Panc1 (cell line): ENCODE measurements at regions not wholly inside any gene's neighbourhood (a gene's known extent, or its start where the extent isn't known, plus 50 kb on each side); places are given as distances from the start of the nearest gene placed in this dataset.
"Not testable (repeated sequence)": the region's sequence is repeated elsewhere in the genome, so short reads cannot be mapped to it uniquely, and the experiment has no call there.

ENCODE experiments used
- ATAC-seq: fragments of 200-7000 bp; cut with Tn5 transposase; 2 replicates; pipeline ENCODE4 v1.9.1; 2020; ENCODE audit warnings: mild to moderate bottlenecking, moderate library complexity
- BruUV-seq: library from RNA; stranded (reverse); fragments of 400-500 nt; replicated peaks from 2 replicates; lab custom pipeline; 2021; lab: Mats Ljungman, UMichigan
- CTCF ChIA-PET: fragments of 300-600 bp; sonication (Branson Sonifier 250); formaldehyde crosslinking; loops from one replicate; lab custom pipeline; 2022; ENCODE audit warnings: antibody characterized with exemption; lab: Charles Lee
- POLR2A ChIA-PET: fragments of 300-600 bp; sonication (Branson Sonifier 250); formaldehyde crosslinking; loops from one replicate; lab custom pipeline; 2022; ENCODE audit warnings: antibody characterized with exemption; lab: Charles Lee
- DNase-seq: peaks from one replicate; pipeline ENCODE4 v3.0.0-alpha.2; 2010; ENCODE audit warnings: low read depth, low spot score
- H3K27ac ChIP-seq: 2 replicates; pipeline ENCODE4 v1.5.1; 2011; ENCODE audit warnings: mild to moderate bottlenecking, low read length, inconsistent platforms
- H3K27me3 ChIP-seq: fragments of 200-500 bp; sonication (Bioruptor generic); 2 replicates; pipeline ENCODE4 v1.6.0; 2014; ENCODE audit warnings: low read length, inconsistent platforms; ENCODE audit not compliant: control insufficient read depth, insufficient read depth
- H3K36me3 ChIP-seq: fragments of 200-500 bp; sonication (Bioruptor generic); 2 replicates; pipeline ENCODE4 v1.5.1; 2014; ENCODE audit warnings: inconsistent platforms, mild to moderate bottlenecking, low read length, moderate library complexity; ENCODE audit not compliant: control insufficient read depth, insufficient read depth
- H3K4me1 ChIP-seq: 2 replicates; pipeline ENCODE4 v1.5.1; 2011; ENCODE audit warnings: inconsistent platforms, mild to moderate bottlenecking, low read length, moderate library complexity; ENCODE audit not compliant: control insufficient read depth, insufficient read depth
- H3K4me3 ChIP-seq, 2 experiments: 2 replicates each; pipeline ENCODE4 v1.5.1; 2011 to 2012; ENCODE audit warnings: low read depth in 2 of 2, low read length in 2 of 2, mild to moderate bottlenecking in 2 of 2, inconsistent platforms in 1 of 2, moderate library complexity in 1 of 2
- H3K9me3 ChIP-seq: fragments of 200-500 bp; sonication (Bioruptor generic); 2 replicates; pipeline ENCODE4 v1.5.1; 2014; ENCODE audit warnings: low read depth, mild to moderate bottlenecking, inconsistent platforms, low read length, moderate library complexity; ENCODE audit not compliant: control insufficient read depth, insufficient read depth
- CTCF ChIP-seq: fragments of 450-650 bp; IDR thresholded peaks from 2 replicates; pipeline ENCODE4 v1.5.1; 2017; ENCODE audit warnings: mild to moderate bottlenecking
- POLR2AphosphoS5 ChIP-seq: IDR thresholded peaks from 2 replicates; pipeline ENCODE4 v1.6.1; 2012; ENCODE audit warnings: mild to moderate bottlenecking, low read depth, low read length, moderate library complexity
- REST ChIP-seq, 2 experiments: IDR thresholded peaks; 2 replicates each; pipeline ENCODE4 v1.6.1; 2011 to 2012; ENCODE audit warnings: low read depth in 2 of 2, control low read depth in 1 of 2, low read length in 1 of 2, mild to moderate bottlenecking in 1 of 2, moderate library complexity in 1 of 2; ENCODE audit not compliant: insufficient read depth in 1 of 2
- SIN3A ChIP-seq: IDR thresholded peaks from 2 replicates; pipeline ENCODE4 v1.6.1; 2012; ENCODE audit warnings: low read depth, mild to moderate bottlenecking, low read length, moderate library complexity, borderline replicate concordance; ENCODE audit not compliant: insufficient read depth
- TCF7L2 ChIP-seq: IDR thresholded peaks from 2 replicates; pipeline ENCODE4 v1.6.1; 2011; ENCODE audit warnings: mild to moderate bottlenecking, low read depth, low read length, inconsistent platforms
- in situ Hi-C: cut with HindIII; loops from 2 replicates; pipeline ENCODE4 v1.10.0; 2016; ENCODE audit warnings: low sequenced_read_pairs, low pct_unique_long_range_greater_than_20kb
- intact Hi-C: fragments of 100-400 bp; cut with micrococcal nuclease; formaldehyde crosslinking; loops from one replicate; pipeline ENCODE4 v1.10.0; 2022; ENCODE audit not compliant: unreplicated experiment

GRCh38 chr2:33909945-33910695 lies 311.0 kb upstream of the FAM98A start:
- H3K27me3 ChIP-seq, result no peaks in the 10 kb centered on the region
- peaks cover 7% of the 10 kb centered on the region; the same call in 1 of the 2 replicates for H3K9me3 ChIP-seq
- no peaks in the 10 kb centered on the region for H3K4me1 ChIP-seq
- in situ Hi-C loops, result no loop called here
- ATAC-seq, result no peak
- intact Hi-C loops, result no loop called here
- TF ChIP-seq CTCF (no peak), SIN3A (no peak), POLR2AphosphoS5 (no peak), TCF7L2 (no peak), REST (IDR thresholded peaks at IDR 0.05; ENCODE audit: insufficient read depth in 1 of 2, low read depth in 2 of 2, low read length in 1 of 2) (no peak)
- BruUV-seq, result no TSS peak
- POLR2A ChIA-PET, result no interaction called here
- H3K27ac ChIP-seq, result no peak overlapping the region
- no peak overlapping the region for H3K4me3 ChIP-seq
- DNase-seq, result no peak
- H3K36me3 ChIP-seq, result no peaks in the 10 kb centered on the region
- CTCF ChIA-PET, result no interaction called here

GRCh38 chr2:33907866-33908265 lies 308.8 kb upstream of the FAM98A start:
- in situ Hi-C loops (no loop called here), intact Hi-C loops (no loop called here)
- H3K4me3 ChIP-seq, result no peak overlapping the region
- no peak overlapping the region for H3K27ac ChIP-seq
- ChIA-PET POLR2A (interaction anchor here (0.7 kb wide), 1 partner anchor 1603 kb away, joined by 3 read pairs; no protein-coding TSS in a partner anchor), CTCF (no interaction called here)
- H3K36me3 ChIP-seq, result no peaks in the 10 kb centered on the region
- H3K4me1 ChIP-seq, result no peaks in the 10 kb centered on the region
- no peak for ATAC-seq
- BruUV-seq, result no TSS peak
- H3K27me3 ChIP-seq, result no peaks in the 10 kb centered on the region
- no peak for DNase-seq
- no peak for TF ChIP-seq POLR2AphosphoS5
- no peak for TF ChIP-seq TCF7L2
- no peak for TF ChIP-seq REST (IDR thresholded peaks at IDR 0.05; ENCODE audit: insufficient read depth in 1 of 2, low read depth in 2 of 2, low read length in 1 of 2)
- TF ChIP-seq CTCF, result no peak
- no peak for TF ChIP-seq SIN3A
- H3K9me3 ChIP-seq, result no peaks in the 10 kb centered on the region

- H3K36me3 ChIP-seq, intact Hi-C loops, BruUV-seq, H3K27ac ChIP-seq, ATAC-seq, POLR2A ChIA-PET, H3K27me3 ChIP-seq, H3K4me1 ChIP-seq, CTCF ChIA-PET, H3K9me3 ChIP-seq, DNase-seq, in situ Hi-C loops, H3K4me3 ChIP-seq: not testable (repeated sequence)
Observed at GRCh38 chr2:33906129-33906528, 307.0 kb upstream of the FAM98A start.
